ENCODE measurements at regions not wholly inside any gene's neighbourhood (a gene's known extent, or its start where the extent isn't known, plus 50 kb on each side); places are given as distances from the start of the nearest gene placed in this dataset.

DNA sequence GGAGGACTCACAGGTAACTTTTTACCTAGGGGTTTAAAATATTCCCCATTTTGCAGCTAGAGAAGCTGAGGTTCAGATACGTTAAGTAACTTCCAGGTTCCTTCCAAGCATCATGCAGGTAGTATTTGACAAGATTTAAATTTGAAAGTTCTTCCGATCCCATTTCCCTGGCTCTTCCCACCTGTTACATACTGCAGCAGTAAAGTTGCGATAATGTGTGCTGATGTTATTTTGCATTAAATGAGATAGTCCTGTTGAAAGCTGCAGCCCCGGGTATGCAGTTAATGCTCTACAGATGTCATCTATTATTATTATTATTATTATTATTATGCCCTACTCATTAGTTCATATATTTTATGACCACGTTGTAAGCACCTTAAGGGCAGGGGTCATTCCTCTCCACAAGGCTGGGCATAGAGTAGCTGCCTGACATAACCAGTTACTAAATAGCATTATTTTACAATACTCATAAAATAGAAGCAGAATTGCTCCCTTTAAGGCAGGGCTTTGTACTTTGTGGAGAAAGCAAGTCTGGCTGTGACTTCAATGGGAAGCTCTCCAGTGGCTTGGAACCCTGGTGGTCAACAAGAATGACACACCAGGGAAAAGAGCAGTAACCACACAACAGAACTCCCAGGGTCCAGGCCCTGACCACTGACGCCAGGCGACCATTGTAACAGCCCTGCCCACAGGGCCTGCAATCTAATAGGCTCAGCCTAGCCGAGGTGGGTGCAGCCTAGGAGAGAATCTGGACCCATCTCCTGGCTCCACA, 90.8 kb upstream of the CALM2 start:
- no peak for DNase-seq (ENCODE audit: low read depth in 2 of 3, low spot score in 2 of 3)

DNA sequence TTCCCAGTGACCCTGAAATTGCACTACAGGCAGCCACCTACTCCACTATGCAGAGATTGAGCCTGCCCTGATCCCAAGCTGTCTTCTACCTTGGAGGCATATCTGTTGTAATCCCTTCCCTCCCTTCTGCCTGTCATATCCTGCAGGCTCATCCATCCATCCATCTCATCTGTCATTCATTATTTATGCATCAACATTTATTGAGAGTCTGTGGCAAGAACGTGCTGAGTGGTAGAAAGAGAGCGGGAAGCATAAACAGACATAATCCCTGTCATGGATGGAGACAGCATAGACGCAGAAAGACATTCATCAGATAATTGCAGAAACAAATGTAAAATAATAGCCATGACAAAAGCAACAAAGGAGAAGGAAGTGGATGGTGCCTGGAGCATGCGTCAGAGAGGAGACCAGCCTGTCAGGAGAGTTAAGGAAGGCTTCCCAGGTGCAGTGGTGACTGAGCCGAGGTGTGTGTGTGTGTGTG, 89.5 kb upstream of the CALM2 start:
- peak in 1 of 3 donors; percentile 9 for DNase-seq (ENCODE audit: low read depth in 2 of 3, low spot score in 2 of 3)

DNA sequence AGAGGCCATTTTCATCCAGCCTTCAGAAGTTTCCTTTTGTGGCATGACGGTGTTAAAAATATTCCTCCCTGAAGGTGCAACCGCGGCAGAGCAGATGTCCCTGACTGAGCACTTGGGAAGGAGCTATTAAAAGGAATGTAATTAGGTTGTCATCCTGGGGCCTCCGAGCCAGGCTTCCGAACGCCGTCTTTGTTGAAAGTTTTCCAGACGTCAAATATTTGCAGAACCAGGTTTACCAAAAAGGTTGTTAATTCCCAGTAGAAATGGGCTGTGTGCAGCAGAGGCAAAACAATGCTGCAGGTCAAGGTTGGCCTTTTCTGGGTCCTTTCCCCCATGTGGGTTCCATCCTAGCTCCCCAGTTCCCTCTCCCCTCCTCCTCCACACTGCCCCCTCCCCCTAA, 88.8 kb upstream of the CALM2 start:
- DNase-seq (ENCODE audit: low read depth in 2 of 3, low spot score in 2 of 3), result no peak

DNA sequence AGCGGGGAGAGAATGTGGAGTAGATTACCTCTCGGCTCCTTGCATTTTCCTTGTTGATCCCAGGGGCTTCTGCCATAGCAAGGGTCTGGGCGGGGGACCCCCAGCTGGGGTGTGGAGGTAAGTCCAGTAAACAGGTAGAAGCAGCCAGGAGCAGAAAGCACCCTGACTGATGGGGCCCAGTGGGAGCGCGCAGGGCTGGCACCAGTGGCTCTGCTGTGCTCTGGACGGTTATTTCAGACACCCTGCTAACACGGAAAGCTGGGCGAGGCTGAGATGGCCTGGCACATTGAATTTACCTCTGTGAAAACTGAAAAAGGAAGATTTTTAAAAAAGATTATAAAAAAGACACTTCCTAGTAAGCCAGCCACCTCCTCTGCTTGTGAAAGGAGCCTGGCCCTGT, 88.4 kb upstream of the CALM2 start:
- no peak for DNase-seq (ENCODE audit: low read depth in 2 of 3, low spot score in 2 of 3)

DNA sequence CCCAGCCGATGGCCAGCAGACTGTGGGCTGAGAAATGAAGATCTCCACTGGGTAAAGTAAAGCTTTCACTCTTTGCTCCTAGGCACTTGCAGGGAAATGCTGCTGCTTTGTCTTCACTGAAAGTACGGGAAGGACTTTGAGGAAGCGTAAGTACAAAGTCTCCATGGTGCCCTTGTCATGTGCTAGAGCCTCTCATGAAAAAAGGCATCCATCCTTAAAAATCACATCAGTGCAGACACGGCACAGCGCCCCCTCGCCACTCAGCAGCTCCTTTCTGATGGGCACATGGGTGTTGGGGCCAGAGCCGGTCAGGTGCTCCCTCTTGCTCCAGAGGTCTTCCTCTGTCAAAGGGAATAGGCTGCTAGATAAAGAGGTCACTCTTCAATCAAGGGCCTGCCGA, 87.8 kb upstream of the CALM2 start:
- DNase-seq (ENCODE audit: low read depth in 2 of 3, low spot score in 2 of 3), result no peak

DNA sequence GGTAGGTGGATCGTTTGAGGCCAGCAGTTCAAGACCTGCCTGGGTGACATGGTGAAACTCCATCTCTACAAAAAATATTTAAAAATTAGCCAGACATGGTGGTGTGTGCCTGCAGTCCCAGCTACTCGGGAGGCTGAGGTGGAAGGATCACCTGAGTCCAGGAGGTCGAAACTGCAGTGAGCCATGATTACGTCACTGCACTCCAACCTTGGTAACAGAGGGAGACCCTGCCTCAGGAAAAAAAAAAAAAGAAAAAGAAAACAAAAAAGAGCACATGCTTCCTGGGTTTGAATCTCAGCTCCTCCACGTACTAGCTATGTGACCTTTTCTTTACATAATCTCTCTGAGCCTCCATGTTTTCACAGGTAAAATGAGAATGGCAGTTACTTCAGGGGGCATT, 86.3 kb upstream of the CALM2 start:
- DNase-seq (ENCODE audit: low read depth in 2 of 3, low spot score in 2 of 3), result no peak

DNA sequence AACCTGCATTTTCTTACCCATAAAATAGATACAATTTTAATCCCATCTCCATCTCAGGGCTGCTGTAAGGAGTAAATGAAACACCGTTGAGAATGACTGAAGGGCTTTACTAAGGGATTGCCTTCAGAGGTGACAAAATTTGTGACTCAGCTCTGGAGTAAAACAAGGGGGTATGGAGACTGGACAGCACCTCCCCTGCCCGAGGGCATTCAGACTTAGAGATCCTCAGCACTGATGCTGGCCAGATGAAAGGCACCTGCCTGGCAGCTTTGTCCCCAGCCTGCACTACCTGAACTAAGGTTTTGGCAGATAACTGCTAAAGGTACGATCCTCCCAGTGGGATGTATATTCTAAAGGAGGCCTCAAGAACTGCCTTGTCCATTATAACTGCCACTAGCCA, 84.7 kb upstream of the CALM2 start:
- no peak for DNase-seq (ENCODE audit: low read depth in 2 of 3, low spot score in 2 of 3)

DNA sequence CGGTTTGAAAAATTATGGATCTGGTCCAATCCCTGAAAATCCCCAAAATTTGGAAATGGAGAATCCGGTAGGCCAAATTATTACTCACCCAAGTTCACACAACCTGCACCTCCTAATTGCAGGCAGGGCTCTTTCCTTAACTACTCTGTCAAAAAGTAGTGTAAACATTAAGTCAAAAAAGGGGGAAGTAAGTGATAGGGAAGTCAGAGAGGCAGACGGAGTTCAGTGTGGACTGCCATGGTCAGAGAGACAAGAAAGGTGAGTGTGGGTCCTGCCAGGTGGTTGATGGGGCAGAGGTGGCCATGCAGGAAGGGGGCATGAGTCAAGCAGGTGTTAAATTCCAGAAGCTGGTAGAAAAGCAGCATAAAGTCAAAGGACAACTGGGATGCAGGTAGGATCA, 83.5 kb upstream of the CALM2 start:
- DNase-seq (ENCODE audit: low read depth in 2 of 3, low spot score in 2 of 3), result peak in 1 of 3 donors; percentile 33

DNA sequence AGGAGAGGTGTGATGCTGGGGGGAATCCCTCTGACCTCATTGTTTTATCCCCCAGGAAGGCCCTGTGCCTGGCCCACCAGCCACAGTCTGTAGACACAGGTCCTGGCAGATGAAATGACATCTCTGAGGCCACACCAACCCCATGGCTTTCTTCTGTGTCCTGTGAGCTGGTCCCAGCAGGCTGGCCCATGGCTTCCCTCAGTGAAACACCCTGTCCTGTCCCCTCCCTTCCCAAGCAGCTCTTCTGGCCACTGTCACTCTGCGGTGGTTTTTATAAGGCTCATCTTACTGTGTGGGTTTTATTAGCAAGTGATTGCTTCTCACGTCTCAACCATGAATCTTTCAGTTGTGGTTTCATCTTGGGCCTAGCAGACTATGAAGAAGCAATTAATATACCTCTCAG, 81.6 kb upstream of the CALM2 start:
- DNase-seq (ENCODE audit: low read depth in 2 of 3, low spot score in 2 of 3), result no peak

DNA sequence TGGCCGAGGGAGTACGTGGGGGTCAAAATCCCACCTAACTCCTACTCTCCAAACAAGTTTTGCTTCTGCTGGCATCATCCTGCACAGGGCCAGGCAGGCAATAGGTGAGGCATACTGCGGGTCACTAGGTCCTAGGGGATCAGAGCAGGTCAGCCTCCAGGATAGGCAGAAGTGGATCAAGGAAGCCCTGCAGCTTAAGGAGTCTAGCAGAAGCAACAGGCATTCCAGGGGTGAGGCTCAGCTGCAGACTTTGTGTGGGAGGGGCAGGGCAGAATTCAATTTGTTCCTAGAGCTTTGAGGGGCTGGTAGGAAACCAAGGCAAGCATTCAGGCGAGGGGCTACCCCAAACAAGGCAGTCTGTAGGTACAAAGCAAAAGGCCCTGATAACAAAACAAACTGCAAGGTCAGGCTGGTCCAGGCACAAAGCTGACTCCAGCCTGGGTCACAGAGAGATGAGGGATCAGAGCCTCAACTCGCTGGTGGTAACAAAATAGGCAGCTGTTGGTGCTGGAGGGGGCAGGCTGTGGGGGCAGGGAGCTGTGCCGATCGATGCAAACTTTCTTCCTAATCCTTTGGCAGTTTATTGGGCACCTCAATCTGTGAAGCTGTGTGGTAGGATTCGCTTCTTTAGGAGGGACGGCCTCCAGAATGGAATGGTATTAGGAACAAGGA, 80.2 kb upstream of the CALM2 start:
- no peak for DNase-seq (ENCODE audit: low read depth in 2 of 3, low spot score in 2 of 3)

DNA sequence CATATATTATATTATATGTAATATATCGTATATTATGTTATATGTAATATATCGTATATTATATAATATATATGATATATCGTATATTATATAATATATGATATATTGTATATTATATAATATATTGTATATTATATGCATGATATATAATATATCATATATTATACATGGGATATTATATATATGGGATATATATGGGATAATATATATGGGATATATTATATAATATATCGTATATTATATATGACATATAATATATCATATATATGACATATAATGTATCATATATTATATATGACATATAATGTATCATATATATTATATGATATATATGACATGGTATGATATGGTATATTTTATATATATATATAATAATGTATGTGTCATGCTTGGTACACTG, 79.5 kb upstream of the CALM2 start:
- no peak for DNase-seq (ENCODE audit: low read depth in 2 of 3, low spot score in 2 of 3)

DNA sequence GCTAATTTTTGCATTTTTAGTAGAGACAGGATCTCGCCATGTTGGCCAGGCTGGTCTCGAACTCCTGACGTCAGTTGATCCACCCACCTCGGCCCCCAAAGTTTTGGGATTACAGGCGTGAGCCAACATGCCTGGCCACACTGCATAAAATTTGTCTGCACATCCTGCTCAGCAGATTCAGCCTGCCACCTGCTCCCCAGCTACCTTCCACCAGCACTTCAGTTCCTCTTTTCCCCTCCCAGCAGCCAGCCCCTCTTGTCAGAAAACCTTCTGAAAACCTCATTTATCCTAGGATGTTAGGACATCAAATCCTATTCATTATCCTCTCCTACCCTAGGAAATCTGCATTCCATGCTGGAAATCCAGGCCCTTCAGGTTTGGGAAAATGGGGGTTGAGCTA, 78.2 kb upstream of the CALM2 start:
- DNase-seq (ENCODE audit: low read depth in 2 of 3, low spot score in 2 of 3), result peak in 2 of 3 donors; percentile 33 to 73

DNA sequence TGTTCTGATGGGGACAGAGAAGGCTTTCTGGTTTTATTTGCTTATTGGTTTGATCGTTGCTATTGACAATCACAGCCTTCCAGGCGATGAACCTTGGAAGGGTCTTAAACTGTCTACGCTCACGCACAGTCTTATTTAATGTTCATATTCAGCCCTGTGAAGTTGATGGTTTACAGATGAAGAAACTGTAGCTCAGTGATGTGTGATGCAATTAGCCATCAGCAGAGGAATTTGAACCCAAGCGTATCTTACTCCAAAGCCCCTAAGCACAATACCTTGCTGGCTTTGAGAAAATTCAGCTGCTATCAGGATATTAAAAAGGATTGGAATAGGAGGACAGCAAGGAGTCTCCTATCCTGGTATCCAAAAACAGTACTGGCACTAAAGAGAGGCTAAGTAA, 77.1 kb upstream of the CALM2 start:
- DNase-seq (ENCODE audit: low read depth in 2 of 3, low spot score in 2 of 3), result no peak

DNA sequence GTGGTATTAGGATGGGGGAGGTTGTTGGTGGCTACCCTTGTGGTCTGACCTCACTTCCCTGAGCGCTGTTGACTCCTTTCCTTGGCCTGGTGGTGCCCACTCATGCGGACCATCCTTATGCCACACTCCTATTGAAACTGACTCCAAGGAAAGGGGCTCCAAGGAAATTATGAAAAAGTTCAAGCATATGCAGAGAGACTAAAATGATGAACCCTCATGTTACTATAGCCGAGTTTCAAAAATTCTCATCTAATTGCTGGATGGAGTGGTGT, 75.0 kb upstream of the CALM2 start:
- no peak for DNase-seq (ENCODE audit: low read depth in 2 of 3, low spot score in 2 of 3)

DNA sequence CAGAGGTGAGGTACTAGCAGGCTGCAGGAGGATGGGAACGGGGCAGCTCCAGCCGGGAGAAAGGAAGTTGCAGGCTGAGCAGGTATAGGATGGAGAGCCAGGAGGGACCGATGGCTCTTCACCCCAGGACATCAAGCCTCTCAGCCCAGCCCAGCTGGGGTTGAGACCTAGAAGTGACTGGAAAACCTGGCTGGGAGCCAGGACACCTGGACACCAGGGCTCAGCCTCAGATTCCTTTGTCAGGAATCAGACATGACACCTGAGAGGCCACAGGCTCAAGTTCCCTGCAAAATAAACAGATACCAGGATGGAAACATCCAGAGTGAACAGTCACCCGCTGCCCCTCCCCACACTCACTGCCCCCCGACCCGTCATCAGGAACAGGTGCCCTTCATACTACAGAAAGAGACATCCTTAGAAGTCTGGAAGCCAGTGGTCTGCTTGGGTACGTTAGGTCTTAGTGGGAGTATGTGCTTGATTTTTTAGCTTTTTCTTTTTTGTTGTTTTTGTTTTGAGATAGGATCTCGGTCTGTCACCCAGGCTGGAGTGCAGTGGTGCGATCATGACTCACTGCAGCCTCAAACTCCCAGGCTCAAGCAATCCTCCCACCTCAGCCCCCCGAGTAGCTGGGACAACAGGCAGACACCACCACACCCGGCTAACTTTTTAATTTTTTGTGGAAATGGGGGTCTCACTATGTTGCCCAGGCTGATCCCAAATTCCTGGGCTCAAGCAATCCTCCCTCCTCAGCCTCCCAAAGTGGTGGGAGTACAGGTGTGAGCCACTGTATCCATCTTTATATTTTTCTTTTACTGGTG, 74.5 kb upstream of the CALM2 start:
- no peak for DNase-seq (ENCODE audit: low read depth in 2 of 3, low spot score in 2 of 3)

DNA sequence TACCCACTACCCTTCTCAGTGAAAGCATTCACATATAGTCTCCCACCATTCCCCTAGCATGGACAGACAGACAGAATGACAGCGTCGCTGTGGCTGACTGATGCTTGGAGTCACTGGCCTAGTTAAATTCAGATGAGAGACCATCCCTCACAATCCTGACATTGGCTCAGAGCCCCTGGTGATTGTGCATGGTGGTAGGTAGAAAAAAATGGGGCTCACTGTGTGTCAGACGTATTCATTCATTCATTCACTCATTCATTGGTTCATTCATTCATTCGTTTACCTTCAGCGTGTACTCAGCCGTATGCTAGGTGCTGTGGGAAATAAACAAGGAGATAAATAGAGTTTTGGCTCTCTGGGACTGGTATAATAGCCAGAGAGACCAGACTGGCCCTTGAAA, 73.6 kb upstream of the CALM2 start:
- DNase-seq (ENCODE audit: low read depth in 2 of 3, low spot score in 2 of 3), result no peak

DNA sequence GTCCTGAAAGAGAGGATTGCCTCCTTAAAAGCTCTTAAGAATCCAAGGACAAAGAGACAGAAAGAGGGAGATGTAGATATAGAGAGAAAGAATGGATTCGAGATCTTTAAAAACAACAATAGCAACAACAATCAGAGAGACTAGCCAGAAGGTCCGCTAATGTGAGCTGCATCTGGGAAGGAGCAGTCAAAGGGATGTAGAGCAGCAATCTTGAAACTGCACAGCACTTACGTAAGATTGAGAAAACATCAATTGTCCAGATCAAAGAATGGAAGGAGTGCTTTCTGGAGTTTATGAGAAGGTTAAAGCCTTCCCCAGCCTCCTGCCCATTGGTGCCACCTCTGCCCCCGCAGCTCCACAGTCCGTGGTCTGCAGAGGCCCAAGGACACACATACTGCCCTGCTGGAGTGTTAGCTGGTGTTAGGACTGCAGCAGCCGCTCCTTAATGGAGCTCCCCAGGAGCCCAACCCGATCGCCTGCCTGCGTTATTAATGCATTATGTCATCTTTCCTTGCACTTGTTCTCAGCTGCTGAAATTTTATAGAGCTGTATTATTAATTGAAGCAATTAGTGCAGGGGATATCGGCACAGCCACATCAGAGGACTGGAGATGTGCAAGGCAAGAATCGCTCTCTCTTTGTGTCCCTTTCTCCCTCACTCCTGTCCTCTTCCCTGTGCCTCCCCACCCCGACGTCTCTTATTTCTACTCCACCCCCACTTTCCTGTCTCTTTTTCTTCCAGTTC, 73.0 kb upstream of the CALM2 start:
- DNase-seq (ENCODE audit: low read depth in 2 of 3, low spot score in 2 of 3), result no peak

DNA sequence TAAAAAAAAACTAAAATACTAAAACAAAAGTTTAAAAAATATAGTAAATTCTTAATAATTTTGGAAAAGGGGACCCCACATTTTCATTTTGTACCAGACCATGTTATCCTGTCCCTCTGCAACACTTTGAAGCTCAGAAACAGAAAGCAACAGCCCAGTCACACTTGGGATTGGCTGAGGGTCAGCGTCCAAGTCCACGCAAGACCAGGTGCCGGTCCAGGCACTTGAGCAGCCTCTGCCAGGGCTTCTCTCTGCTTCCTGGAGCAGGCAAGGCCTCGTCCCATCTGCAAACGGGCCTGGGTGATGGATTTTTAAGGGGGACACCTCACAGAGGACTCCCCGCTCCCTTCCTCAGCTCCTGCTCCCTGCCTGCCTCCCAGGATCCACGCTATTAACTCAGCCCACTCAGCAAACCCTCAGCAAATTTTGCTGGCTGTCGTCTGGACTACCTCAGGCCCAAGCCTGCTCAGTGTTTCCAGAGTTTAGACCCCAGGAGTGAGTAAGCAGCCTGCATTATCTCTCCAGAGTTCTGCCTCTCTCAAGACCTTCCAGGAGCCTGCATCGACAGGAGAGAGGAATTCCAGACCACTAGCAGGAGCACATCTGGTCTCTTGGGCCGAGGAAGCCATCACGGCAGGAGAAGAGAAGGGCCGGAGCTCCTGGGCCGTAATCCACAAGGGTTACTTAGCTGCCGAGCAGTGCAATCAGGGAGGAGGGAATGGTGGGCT, 67.4 kb upstream of the CALM2 start:
- DNase-seq (ENCODE audit: low read depth in 2 of 3, low spot score in 2 of 3), result no peak

DNA sequence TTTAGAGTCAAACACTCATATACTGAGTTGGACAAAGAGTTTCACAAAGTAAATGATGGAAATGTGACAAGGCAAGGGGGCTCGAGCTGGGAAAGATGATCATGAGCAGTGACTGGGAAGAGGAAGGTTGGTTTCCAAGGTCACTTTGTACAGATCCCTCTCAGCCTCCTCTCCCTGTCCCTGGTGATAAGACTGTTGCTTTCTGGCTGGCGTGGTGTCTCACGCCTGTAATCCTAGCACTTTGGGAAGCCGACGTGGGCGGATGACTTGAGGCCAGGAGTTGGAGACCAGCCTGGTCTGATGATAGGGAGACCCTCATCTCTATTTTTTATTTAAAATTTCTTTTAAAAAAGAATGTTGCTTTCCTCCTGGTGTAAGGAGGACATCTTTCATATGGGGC, 65.4 kb upstream of the CALM2 start:
- DNase-seq (ENCODE audit: low read depth in 2 of 3, low spot score in 2 of 3), result no peak

DNA sequence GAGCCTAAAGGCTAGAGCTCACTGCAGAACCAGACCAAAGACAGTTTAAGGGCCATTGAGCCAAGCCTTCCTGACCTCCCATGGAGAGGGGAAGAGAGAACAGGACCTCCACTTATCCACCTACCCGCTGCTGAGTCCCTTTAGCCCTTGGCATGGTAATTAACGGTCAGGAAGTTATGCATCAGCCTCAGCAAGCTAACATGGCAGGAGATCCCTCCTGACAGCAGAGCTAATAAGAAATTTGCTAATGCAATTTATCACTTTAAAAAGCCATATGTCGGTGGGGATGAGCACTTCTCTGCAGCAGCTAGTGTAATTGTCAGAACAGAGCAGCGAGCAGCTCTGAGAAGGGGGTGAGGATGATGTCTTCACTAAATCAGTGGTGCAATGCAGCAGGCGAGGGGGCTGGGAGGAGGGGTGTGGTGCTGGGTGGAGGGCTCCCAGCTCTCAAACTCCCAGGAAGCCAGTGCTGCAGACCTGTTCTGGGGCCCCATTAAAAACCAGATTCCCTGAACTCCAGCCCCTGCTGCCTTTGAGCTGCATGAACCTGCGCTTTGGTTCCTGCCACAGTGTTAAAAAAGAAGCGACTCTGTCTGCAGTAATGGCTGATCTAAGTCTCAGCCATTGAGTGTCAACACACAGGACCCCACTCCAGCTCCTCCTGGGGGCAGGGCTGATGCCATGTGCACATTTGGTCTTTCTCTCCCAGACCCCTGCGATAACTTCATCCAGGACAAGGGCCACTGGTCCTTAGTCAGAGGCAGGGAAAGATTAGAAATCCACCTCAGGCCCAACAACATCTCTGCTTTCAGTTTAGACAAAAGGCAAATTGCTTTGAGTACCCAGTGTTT, 63.0 kb upstream of the CALM2 start:
- DNase-seq (ENCODE audit: low read depth in 2 of 3, low spot score in 2 of 3), result no peak
